Neural cell (in vitro differentiated cells): ENCODE measurements at regions not wholly inside any gene's neighbourhood (a gene's known extent, or its start where the extent isn't known, plus 50 kb on each side); places are given as distances from the start of the nearest gene placed in this dataset.

Experiments used
- H2AFZ ChIP-seq: fragments of 200-600, 300-800 bp; sonication (generic), shearing (Covaris generic); 2 replicates; pipeline ENCODE4 v1.6.0; 2014; ENCODE audit warnings: low read depth, mild to moderate bottlenecking, antibody characterized with exemption, low read length, moderate library complexity
- H3F3A ChIP-seq: fragments of 200-600 bp; shearing (Covaris generic); 2 replicates; pipeline ENCODE4 v1.6.1; 2016; ENCODE audit warnings: mild to moderate bottlenecking, moderate library complexity, mixed read lengths, antibody characterized with exemption, low read length; ENCODE audit not compliant: insufficient read depth, poor library complexity, severe bottlenecking
- H3K27ac ChIP-seq: fragments of 200-600, 300-800 bp; sonication (generic), shearing (Covaris generic); 2 replicates; pipeline ENCODE4 v1.5.1; 2014; ENCODE audit warnings: mild to moderate bottlenecking, low read length, moderate library complexity
- H3K27me3 ChIP-seq: fragments of 300-800, 200-600 bp; sonication (generic), shearing (Covaris generic); 2 replicates; pipeline ENCODE4 v1.6.0; 2014; ENCODE audit warnings: mild to moderate bottlenecking, low read depth, low read length, moderate library complexity; ENCODE audit not compliant: insufficient read depth
- H3K36me3 ChIP-seq: fragments of 300-800, 200-600 bp; sonication (generic), shearing (Covaris generic); 2 replicates; pipeline ENCODE4 v1.5.1; 2014; ENCODE audit warnings: mild to moderate bottlenecking, antibody characterized with exemption, low read length, moderate library complexity; ENCODE audit not compliant: insufficient read depth
- H3K4me2 ChIP-seq: fragments of 300-800, 200-600 bp; sonication (generic), shearing (Covaris generic); 2 replicates; pipeline ENCODE4 v1.6.0; 2014; ENCODE audit warnings: mild to moderate bottlenecking, low read length
- H3K4me3 ChIP-seq: fragments of 300-800, 200-600 bp; sonication (generic), shearing (Covaris generic); 2 replicates; pipeline ENCODE4 v1.5.1; 2014; ENCODE audit warnings: mild to moderate bottlenecking, low read length, moderate library complexity
- H3K79me2 ChIP-seq: fragments of 200-600 bp; shearing (Covaris generic); replicated peaks from 2 replicates; pipeline ENCODE4 v1.6.0; 2014; ENCODE audit warnings: mild to moderate bottlenecking, low read length, moderate library complexity; ENCODE audit not compliant: insufficient read depth
- H3K9ac ChIP-seq: fragments of 300-800, 200-600 bp; sonication (generic), shearing (Covaris generic); 2 replicates; pipeline ENCODE4 v1.6.1; 2016; ENCODE audit warnings: mild to moderate bottlenecking, low read length, mixed read lengths
- H3K9me2 ChIP-seq: fragments of 200-600 bp; shearing (Covaris generic); 2 replicates; pipeline ENCODE4 v1.6.1; 2016; ENCODE audit warnings: mild to moderate bottlenecking, low read length, mixed read lengths; ENCODE audit not compliant: insufficient read depth
- H3K9me3 ChIP-seq: fragments of 200-600, 300-800 bp; sonication (generic), shearing (Covaris generic); 2 replicates; pipeline ENCODE4 v1.6.1; 2016; ENCODE audit warnings: mild to moderate bottlenecking, mixed run types, low read length, moderate library complexity, mixed read lengths
- H4K20me1 ChIP-seq: fragments of 200-600 bp; shearing (Covaris generic); 2 replicates; pipeline ENCODE4 v1.6.1; 2016; ENCODE audit warnings: mild to moderate bottlenecking, mixed run types; ENCODE audit not compliant: insufficient read depth
- CTCF ChIP-seq: fragments of 450-650 bp; IDR thresholded peaks from 2 replicates; pipeline ENCODE4 v1.5.1; 2014; ENCODE audit warnings: antibody characterized with exemption, mild to moderate bottlenecking, moderate library complexity; ENCODE audit not compliant: poor library complexity, severe bottlenecking
- EP300 ChIP-seq: fragments of 450-650 bp; conservative IDR thresholded peaks from 2 replicates; pipeline ENCODE4 v1.6.1; 2014; ENCODE audit warnings: antibody characterized with exemption, mild to moderate bottlenecking, moderate library complexity; ENCODE audit not compliant: poor library complexity, severe bottlenecking
- EZH2 ChIP-seq: fragments of 200-600, 300-800 bp; shearing (Covaris generic), sonication (generic); IDR thresholded peaks from 2 replicates; pipeline ENCODE4 v1.6.1; 2014; ENCODE audit warnings: antibody characterized with exemption, low read length, borderline replicate concordance, mild to moderate bottlenecking; ENCODE audit not compliant: insufficient read depth, poor library complexity, severe bottlenecking
- MXI1 ChIP-seq: fragments of 450-650 bp; conservative IDR thresholded peaks from 2 replicates; pipeline ENCODE4 v1.6.1; 2014; ENCODE audit warnings: antibody characterized with exemption, mild to moderate bottlenecking; ENCODE audit not compliant: poor library complexity, severe bottlenecking
- POLR2AphosphoS5 ChIP-seq: IDR thresholded peaks from 2 replicates; pipeline ENCODE4 v1.6.1; 2012
- RAD21 ChIP-seq: fragments of 450-650 bp; conservative IDR thresholded peaks from 2 replicates; pipeline ENCODE4 v1.6.1; 2014; ENCODE audit warnings: antibody characterized with exemption, mild to moderate bottlenecking, moderate library complexity
- REST ChIP-seq: IDR thresholded peaks from 2 replicates; pipeline ENCODE4 v1.6.1; 2012; ENCODE audit warnings: borderline replicate concordance
- SMC3 ChIP-seq: fragments of 450-650 bp; conservative IDR thresholded peaks from 2 replicates; pipeline ENCODE4 v1.6.1; 2014; ENCODE audit warnings: antibody characterized with exemption, mild to moderate bottlenecking, moderate library complexity; ENCODE audit not compliant: poor library complexity
- TAF1 ChIP-seq: IDR thresholded peaks from 2 replicates; pipeline ENCODE4 v1.6.1; 2012; ENCODE audit warnings: low read depth

- no peaks in the 10 kb centered on the region for H4K20me1 ChIP-seq
- H3K27me3 ChIP-seq, result no peaks in the 10 kb centered on the region
- H3K36me3 ChIP-seq, result no peaks in the 10 kb centered on the region
- H3K79me2 ChIP-seq, result no peaks in the 10 kb centered on the region
- no peak overlapping the region for H3K27ac ChIP-seq
- H3K9me2 ChIP-seq, result no peaks in the 10 kb centered on the region
- no peak overlapping the region for H3K9ac ChIP-seq
- no peaks in the 10 kb centered on the region for H3K9me3 ChIP-seq
- TF ChIP-seq CTCF (no peak), REST (no peak), TAF1 (no peak), EZH2 (no peak), RAD21 (no peak), EP300 (no peak), POLR2AphosphoS5 (no peak), MXI1 (no peak), SMC3 (no peak)
- no peak overlapping the region for H2AFZ ChIP-seq
- no peaks in the 10 kb centered on the region for H3F3A ChIP-seq
- no peak overlapping the region for H3K4me2 ChIP-seq
- H3K4me3 ChIP-seq, result no peak overlapping the region
Observed at GRCh38 chr21:38183961-38184360, 72.8 kb upstream of the KCNJ15 start.

- H3K4me3 ChIP-seq, result no peak overlapping the region
- H3K4me2 ChIP-seq, result no peak overlapping the region
- H3K79me2 ChIP-seq, result no peaks in the 10 kb centered on the region
- no peaks in the 10 kb centered on the region for H3K27me3 ChIP-seq
- H3K9ac ChIP-seq, result no peak overlapping the region
- TF ChIP-seq POLR2AphosphoS5 (no peak), EZH2 (no peak), CTCF (no peak), SMC3 (no peak), REST (no peak), EP300 (no peak), TAF1 (no peak), MXI1 (no peak), RAD21 (no peak)
- H2AFZ ChIP-seq, result no peak overlapping the region
- H3K36me3 ChIP-seq, result no peaks in the 10 kb centered on the region
- no peaks in the 10 kb centered on the region for H4K20me1 ChIP-seq
- no peaks in the 10 kb centered on the region for H3K9me2 ChIP-seq
- H3F3A ChIP-seq, result no peaks in the 10 kb centered on the region
- H3K27ac ChIP-seq, result no peak overlapping the region
- no peaks in the 10 kb centered on the region for H3K9me3 ChIP-seq
Observed at GRCh38 chr21:38186661-38187270, 70.0 kb upstream of the KCNJ15 start.
